Stomach (tissue), 4 donors: ENCODE measurements at regions not wholly inside any gene's neighbourhood (a gene's known extent, or its start where the extent isn't known, plus 50 kb on each side); places are given as distances from the start of the nearest gene placed in this dataset.

Source experiments
- EP300 ChIP-seq: sonication (generic); formaldehyde crosslinking; IDR thresholded peaks from one replicate; pipeline ENCODE4 v1.6.1; 2017; ENCODE audit warnings: antibody characterized with exemption
- POLR2A ChIP-seq, 4 donors: fragments of 450-650 bp; IDR thresholded peaks; one replicate each; pipeline ENCODE4 v1.6.1; 2016; ENCODE audit warnings: antibody characterized with exemption in 4 of 4, control low read depth in 2 of 4, mild to moderate bottlenecking in 1 of 4, moderate library complexity in 1 of 4
- POLR2AphosphoS5 ChIP-seq, 3 donors: sonication (generic); formaldehyde crosslinking; IDR thresholded peaks; one replicate each; pipeline ENCODE4 v1.6.1; 2016; ENCODE audit warnings: antibody characterized with exemption in 3 of 3
- TF ChIP-seq, protein P1 (sequence below), 7 experiments: fragments of 450-650 bp in 4 of 7; fragments of 200-600 bp in 3 of 7; sonication (generic) in 3 of 7; IDR thresholded peaks; one replicate each; pipeline ENCODE4 v1.5.1; 2016 to 2019; ENCODE audit warnings: antibody characterized with exemption in 7 of 7, control low read depth in 2 of 7, mild to moderate bottlenecking in 1 of 7

DNA sequence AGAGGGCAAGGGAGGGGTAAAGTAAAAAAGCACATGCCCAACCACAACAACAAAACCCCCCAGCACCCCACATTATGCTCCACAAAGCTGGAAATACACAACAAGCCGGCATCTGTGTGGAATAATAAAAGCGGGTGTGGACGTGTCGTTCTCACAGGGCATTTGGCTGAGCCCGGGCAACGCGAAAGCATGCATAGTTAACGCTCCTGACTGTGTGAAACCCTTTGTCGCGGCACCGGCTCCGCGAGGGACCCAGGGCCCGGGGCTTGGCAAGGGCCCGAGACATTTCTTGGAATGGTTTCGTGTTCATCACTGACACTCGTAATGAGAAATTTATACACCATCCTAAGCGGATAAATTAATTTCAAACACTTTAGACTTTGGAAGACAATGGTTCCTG is 165.6 kb downstream of the INHBB start:
- TF ChIP-seq, protein P1, sequence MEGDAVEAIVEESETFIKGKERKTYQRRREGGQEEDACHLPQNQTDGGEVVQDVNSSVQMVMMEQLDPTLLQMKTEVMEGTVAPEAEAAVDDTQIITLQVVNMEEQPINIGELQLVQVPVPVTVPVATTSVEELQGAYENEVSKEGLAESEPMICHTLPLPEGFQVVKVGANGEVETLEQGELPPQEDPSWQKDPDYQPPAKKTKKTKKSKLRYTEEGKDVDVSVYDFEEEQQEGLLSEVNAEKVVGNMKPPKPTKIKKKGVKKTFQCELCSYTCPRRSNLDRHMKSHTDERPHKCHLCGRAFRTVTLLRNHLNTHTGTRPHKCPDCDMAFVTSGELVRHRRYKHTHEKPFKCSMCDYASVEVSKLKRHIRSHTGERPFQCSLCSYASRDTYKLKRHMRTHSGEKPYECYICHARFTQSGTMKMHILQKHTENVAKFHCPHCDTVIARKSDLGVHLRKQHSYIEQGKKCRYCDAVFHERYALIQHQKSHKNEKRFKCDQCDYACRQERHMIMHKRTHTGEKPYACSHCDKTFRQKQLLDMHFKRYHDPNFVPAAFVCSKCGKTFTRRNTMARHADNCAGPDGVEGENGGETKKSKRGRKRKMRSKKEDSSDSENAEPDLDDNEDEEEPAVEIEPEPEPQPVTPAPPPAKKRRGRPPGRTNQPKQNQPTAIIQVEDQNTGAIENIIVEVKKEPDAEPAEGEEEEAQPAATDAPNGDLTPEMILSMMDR (IDR thresholded peaks at IDR 0.05) = no peak
- TF ChIP-seq POLR2A (IDR thresholded peaks at IDR 0.05) = no peak
- no peak for TF ChIP-seq EP300
- no peak for TF ChIP-seq POLR2AphosphoS5 (IDR thresholded peaks at IDR 0.05)
